ENCODE measurements at regions not wholly inside any gene's neighbourhood (a gene's known extent, or its start where the extent isn't known, plus 50 kb on each side); places are given as distances from the start of the nearest gene placed in this dataset.
"Not testable (repeated sequence)": the region's sequence is repeated elsewhere in the genome, so short reads cannot be mapped to it uniquely, and the experiment has no call there.

- no peak for DNase-seq
These were observed 1030.4 kb upstream of the CNTN5 start for GRCh38 chr11:97990162-97990920.

DNA sequence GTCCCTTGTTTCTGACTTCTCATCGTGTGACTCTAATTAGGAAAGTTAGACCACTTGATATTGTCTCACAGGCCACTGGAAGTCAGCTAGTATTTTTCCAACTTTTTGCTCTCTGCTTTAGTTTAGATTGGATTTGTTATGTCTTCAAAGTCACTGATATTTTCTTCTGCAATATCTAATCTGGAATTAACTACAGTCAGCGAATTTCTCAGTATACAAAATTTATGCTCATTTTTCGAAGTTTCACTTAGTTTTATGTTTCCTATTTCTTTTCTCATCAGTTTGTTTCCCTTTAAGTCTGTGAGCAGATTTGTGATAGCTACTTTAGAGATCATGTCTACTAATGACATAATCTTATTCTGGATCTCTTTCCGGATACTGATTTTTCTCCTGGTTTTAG, 1027.2 kb upstream of the CNTN5 start:
- no peak for DNase-seq

- no peak for DNase-seq
These were observed 1024.9 kb upstream of the CNTN5 start for GRCh38 chr11:97995874-97996273.

DNA sequence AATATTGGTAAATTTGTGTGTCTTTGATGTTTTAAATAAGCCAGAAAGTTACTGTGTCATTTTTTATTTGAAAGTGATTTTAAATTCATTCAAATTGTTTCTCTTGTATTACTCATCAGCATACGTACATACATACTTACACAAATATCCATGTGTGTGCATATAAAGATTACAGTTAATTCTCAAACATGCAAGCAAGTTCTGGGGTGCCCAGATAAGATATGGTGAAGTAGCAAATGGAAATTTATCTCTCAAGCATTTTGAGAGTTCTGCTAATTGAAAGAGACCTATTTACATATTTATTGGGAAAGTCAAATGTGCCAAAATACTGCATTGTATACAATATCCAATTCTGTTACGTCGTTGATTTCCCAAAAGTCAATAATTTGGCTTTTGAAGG, 1024.0 kb upstream of the CNTN5 start:
- DNase-seq, result no peak

DNA sequence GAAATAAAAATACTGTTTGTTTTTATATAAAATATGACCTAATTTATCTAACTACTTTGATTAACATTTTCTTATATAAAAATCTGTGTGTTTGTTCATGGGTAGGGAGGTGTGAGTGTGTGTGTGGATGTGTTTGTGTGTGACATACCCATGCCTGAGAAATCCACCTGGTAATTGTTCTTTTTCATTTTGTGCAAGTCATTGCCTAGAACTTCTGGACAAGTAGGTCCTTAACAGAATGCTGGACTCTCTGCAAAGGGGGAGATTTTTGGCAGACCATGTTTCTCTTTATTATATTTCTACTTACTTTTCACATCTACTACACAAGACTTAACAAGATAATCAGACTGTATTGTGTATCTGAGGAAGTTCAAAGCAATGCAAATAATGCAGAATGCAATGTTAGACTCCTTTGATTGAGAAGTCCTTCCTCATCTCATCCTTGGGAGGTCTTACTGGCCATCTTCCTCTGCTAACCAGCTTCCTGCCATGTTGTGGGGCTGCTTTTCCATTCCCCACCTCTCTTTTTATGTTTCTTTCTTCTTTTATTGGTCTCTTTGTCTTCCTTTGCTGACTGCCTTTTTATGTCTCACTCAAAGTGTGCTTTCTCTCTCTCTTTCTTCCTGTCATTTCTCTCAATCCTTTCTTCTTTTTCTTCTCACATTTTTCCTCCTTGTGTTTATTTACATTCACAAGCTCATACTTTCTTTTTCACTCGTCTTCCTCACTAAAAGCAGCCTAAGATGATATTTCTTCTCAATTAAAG, 1017.0 kb upstream of the CNTN5 start:
- DNase-seq, result no peak

GRCh38 chr11:98007072-98007471, 1013.7 kb upstream of the CNTN5 start:
- DNase-seq, result no peak

DNA sequence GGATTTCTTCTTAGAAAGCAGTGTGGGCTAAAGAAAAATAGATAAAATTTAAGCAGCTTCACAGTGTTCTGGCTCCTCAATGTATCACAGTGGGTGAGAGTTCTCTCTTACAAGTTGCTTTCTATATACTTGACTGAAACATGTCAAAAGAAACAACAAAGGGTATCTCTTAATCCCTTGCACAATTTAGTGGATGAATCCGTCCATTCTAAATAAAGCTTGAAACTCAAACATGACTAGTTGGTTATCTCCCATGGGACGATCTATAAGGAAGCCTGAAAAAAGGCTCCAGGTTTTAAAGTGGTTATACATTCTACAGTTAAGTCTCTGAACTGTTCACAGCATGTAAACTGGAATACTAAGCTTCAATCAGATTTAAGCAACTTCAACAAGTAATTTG, 993.1 kb upstream of the CNTN5 start:
- DNase-seq, result no peak

- no peak for DNase-seq
These were observed 990.9 kb upstream of the CNTN5 start for GRCh38 chr11:98029832-98030231.

DNA sequence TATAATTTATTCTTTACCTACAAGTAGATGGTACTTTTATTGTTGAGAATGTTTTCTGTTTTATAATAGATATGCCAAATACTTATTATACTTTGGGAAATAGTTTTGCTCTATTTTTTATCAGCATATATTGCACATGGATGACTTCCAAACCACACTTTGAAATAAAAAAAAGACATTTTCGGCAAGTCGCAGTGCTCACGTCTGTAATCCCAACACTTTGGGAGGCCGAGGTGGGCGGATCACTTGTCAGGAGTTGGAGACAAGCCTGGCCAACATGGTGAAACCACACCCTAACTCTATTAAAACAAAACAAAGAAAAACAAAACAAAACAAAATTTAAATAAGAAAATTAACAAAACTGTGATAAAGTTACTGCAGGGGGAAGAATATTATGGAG, 983.9 kb upstream of the CNTN5 start:
- no peak for DNase-seq

- DNase-seq, result no peak
These were observed 980.5 kb upstream of the CNTN5 start for GRCh38 chr11:98040061-98040808.

- no peak for DNase-seq
These were observed 973.1 kb upstream of the CNTN5 start for GRCh38 chr11:98047647-98048046.

GRCh38 chr11:98053851-98054250, 966.9 kb upstream of the CNTN5 start:
- no peak for DNase-seq

- DNase-seq, result no peak
These were observed 963.8 kb upstream of the CNTN5 start for GRCh38 chr11:98056945-98057344.

DNA sequence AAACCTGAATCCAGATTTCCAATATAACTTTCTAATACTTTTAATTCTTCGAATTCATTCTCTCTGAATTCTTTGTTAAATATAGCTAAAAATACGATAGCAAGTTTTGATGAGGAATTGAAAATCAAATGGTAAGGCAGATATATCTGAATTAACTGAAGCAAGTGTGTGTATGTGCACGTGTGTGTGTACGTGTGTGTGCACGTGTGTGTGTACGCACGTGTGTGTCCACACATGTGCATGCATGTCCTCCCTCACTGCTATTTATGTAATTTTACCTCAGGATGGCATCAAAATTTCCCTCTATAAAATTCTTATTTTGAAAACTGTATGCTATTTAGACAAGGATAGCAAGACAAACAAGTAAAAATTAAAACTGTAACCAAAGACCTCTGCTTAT, 961.3 kb upstream of the CNTN5 start:
- no peak for DNase-seq

DNA sequence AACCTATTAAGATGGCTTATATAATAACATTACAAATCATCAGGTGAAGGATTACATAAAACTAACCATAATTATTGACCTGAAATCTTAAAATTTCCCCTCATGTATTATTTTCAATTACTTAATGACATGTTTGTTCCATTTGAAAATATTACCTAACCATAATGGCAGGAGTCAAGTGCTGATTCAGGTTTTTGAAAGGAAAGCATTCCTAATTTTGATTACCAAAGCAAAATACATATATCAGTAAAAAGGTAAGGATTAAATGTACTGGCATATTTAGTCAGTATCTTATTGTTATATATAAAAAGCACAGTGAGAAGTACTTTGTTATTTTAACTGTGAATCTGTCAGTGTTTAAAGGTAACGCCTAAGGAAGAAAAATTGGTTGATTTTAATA, 960.0 kb upstream of the CNTN5 start:
- no peak for DNase-seq

- DNase-seq, result no peak
These were observed 958.9 kb upstream of the CNTN5 start for GRCh38 chr11:98061858-98062257.

DNA sequence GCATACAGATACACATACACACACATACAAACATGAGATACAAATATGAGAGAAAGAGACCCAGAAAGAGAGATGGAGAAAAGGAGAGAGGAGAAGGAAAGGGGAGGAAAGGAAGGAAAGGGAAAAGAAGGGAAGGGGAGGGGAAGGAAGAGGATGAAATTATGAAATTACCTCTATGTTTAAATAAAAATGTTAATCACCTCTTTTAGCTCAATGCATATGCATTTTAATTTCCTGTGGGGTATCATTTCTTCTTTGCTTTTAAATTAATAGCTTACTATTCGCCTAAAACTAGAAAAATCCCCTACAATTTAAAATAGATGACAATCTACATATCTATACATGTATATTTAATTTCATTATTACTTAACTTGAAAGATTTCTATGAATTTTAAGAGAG, 958.0 kb upstream of the CNTN5 start:
- no peak for DNase-seq

GRCh38 chr11:98068251-98068650, 952.5 kb upstream of the CNTN5 start:
- DNase-seq, result no peak

DNA sequence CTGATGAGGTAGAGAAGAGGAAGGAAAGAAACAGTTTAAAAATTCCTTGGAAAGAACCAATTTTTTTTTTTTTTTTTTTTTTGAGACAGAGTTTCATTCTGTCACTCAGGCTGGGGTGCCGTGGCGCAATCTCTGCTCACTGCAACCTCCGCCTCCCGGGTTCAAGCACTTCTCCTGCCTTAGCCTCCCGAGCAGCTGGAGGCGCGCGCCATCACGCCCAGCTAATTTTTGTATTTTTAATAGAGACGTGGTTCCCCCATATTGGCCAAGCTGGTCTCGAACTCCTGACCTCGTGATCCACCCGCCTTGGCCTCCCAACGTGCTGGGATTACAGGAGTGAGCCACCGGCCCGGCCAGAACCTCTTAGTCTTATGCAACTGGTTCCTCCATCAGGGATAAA, 951.6 kb upstream of the CNTN5 start:
- not testable (repeated sequence) for DNase-seq

GRCh38 chr11:98069861-98070260, 950.9 kb upstream of the CNTN5 start:
- no peak for DNase-seq

DNA sequence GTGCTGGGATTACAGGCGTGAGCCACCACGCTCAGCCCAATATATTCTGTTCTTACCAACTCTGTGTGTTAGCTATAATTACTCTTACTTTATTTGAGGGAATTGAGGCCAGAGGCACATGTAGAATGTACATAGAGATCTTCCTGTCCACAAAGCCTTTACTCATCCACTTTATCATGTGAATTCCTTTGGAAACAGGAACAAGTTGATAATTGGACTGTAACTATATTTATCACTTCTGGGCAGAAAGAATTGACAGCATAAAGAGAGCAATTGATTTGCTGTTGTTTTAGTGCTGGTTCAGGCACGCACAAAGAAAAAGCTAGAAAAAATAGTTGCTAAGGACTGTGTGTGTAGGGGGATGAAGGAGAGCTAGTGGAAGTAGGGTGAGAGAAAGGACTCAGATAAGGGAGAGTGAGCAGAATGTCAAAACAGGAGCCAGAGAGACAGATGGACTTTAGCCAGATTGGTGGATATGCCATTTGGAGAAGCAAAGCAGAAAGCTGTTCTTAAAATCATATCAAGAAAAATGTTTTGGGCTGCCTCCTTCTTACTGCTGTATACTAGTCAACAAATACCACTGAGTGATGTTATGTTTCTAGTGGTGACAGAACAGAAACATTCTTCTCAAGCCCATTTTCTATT, 929.8 kb upstream of the CNTN5 start:
- no peak for DNase-seq

DNA sequence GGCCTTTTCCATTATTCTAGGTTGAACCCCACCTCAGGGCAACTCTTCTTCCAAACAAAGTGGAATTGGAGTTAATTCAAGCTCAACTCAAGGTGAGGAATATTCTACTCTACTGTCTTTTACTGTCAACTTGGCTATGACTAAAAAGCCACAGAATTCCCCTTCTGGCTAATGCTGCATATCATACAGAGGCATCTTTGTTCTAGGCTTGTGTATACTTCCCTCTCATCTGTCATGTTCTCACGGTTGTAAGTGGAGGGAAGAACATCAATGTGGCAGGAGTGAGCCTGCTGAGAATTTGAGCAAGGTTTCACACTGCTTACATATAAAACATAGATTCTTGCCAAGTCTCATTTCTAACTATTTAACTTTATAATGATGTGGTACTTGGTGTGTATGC, 921.4 kb upstream of the CNTN5 start:
- no peak for DNase-seq

GRCh38 chr11:98100689-98101088, 920.1 kb upstream of the CNTN5 start:
- DNase-seq, result no peak
